Large intestine (tissue), 3 donors: ENCODE measurements at regions not wholly inside any gene's neighbourhood (a gene's known extent, or its start where the extent isn't known, plus 50 kb on each side); places are given as distances from the start of the nearest gene placed in this dataset.

Experiments
- DNase-seq, 2 donors: peaks; one replicate each; pipeline versions ENCODE4 v3.0.0 to v3.0.0-alpha.2; 2013
- H3K27ac ChIP-seq: one replicate; pipeline ENCODE4 v1.5.1; 2013; ENCODE audit warnings: low read length
- H3K27me3 ChIP-seq: 2 replicates; pipeline ENCODE4 v1.6.1; 2013; ENCODE audit warnings: low read length; ENCODE audit not compliant: control insufficient read depth, insufficient read depth
- H3K36me3 ChIP-seq: 2 replicates; pipeline ENCODE4 v1.6.1; 2013; ENCODE audit warnings: low read length; ENCODE audit not compliant: control insufficient read depth, insufficient read depth
- H3K4me1 ChIP-seq: one replicate; pipeline ENCODE4 v1.6.1; 2013; ENCODE audit warnings: low read length; ENCODE audit not compliant: control insufficient read depth, insufficient read depth
- H3K4me3 ChIP-seq: one replicate; pipeline ENCODE4 v1.5.1; 2013; ENCODE audit warnings: low read length
- H3K9me3 ChIP-seq: one replicate; pipeline ENCODE4 v1.6.1; 2013; ENCODE audit warnings: mild to moderate bottlenecking, low read depth, low read length, moderate library complexity; ENCODE audit not compliant: control insufficient read depth
- WGBS: methylation state at CpG from one replicate; pipeline ENCODE4 v1.1.5; 2013; ENCODE audit warnings: low lambda C conversion rate; ENCODE audit not compliant: insufficient coverage; 5-methylcytosine and 5-hydroxymethylcytosine counted together

DNA sequence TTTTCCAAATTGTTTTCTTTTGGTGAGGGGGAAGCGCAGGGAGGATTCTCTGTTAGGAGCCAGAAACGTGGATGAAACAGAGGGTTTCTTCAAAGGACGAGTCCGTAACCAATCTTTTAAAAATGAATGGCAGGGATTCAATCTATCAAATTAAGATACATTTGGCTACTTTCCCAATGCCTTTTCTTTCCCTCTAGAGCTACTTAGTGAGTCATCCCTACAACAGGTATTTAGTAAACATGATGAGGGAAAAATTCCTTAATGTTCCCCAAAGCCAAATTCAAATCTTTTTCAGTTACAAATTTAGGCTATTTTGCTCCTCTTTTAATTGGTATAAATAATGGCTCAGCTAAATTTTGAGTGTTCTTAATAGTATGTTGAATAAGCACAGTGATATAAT lies 366.4 kb upstream of the RIOK2 start:
- H3K27ac ChIP-seq, result no peak overlapping the region
- no peak for DNase-seq
- no peak overlapping the region for H3K4me3 ChIP-seq
- peaks cover 21% of the 10 kb centered on the region for H3K4me1 ChIP-seq
- WGBS, result 100% methylated on average over 3 of the region's 4 CpGs
- no peaks in the 10 kb centered on the region for H3K9me3 ChIP-seq
- H3K27me3 ChIP-seq, result no peaks in the 10 kb centered on the region
- H3K36me3 ChIP-seq, result no peaks in the 10 kb centered on the region

DNA sequence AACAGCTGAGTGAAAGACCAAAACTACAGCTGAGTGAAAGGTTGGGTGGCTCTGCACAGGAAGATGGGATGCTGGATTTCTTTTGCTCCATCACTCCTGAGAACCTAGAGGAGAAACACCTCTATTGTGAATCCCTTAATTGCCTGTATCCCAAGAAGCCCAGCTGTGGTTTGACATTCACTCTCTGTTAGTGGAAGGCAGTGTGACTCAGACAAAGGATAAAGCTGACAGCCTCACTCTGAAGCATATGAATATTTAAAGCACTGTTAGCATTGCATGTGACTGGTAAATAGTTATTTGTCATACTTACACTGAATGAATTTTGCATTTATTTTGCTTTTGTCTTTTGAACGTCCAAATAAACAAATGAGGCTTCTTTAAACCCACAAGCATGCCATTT lies 367.1 kb upstream of the RIOK2 start:
- no peaks in the 10 kb centered on the region for H3K27me3 ChIP-seq
- H3K4me3 ChIP-seq, result no peak overlapping the region
- no peak overlapping the region for H3K27ac ChIP-seq
- peaks cover 21% of the 10 kb centered on the region for H3K4me1 ChIP-seq
- whole genome bisulfite sequencing, result no CpG with 5 or more reads among the region's 1 CpG
- H3K36me3 ChIP-seq, result no peaks in the 10 kb centered on the region
- no peak for DNase-seq
- no peaks in the 10 kb centered on the region for H3K9me3 ChIP-seq

DNA sequence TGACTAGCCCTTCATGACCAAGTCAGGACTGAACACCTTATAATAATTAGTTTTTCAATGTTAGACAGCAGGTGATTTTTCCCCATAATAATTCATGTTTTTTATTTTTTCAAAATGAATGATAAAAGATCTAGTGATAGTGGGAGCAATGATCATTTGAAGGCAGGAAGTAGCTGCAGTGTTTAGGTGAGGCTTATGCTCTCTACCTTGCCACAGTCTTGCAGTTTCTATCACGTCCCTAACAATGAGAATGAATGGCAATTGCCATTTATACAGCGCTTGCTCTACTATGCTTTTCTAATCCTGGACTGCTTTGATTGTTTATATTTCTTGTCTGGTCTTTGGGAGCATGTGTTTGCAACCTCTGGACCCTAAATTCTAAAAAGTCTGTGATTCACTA lies 367.8 kb upstream of the RIOK2 start:
- peaks cover 21% of the 10 kb centered on the region for H3K4me1 ChIP-seq
- DNase-seq, result no peak
- no peak overlapping the region for H3K27ac ChIP-seq
- WGBS, result 46% methylated on average over 2 of the region's 2 CpGs
- no peaks in the 10 kb centered on the region for H3K9me3 ChIP-seq
- no peaks in the 10 kb centered on the region for H3K27me3 ChIP-seq
- no peaks in the 10 kb centered on the region for H3K36me3 ChIP-seq
- H3K4me3 ChIP-seq, result no peak overlapping the region

DNA sequence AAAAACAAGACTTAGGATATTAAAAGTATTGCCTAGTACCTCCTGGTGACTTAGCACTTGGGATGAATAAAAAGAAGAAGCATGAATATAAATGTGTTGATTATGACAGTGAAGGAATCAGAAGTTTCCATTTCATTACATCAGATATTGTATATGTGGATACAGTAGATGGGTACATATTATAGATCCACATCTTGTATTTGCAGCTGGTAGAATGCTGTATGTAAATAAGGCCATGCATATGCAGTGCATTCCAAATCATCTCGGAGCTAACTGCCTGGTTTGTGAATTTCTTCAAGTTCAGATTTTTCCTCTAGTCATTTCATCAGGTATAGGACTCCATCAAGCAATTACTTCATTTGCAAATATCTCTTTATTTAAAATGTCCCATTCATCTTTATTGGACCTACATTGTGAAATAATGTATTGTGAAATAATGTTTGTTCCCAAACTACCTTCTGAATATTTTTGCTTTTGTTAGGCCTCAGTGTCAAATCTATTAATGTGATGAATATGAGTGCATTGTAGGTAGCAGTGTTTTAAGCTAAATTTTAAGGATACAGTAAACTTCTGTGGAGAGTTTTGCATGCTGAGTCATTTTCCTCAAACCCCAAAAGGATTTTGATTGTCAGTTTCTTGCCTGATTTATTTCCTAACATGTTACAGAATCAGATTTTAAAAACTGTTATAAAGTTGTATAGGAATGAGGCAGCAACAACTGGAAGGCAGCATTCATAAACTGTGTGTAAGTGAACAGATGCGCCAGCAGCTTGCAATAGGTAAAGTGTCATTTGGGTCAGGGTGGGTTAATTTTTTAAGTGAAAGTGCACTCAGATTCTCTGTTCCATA lies 370.8 kb upstream of the RIOK2 start:
- H3K36me3 ChIP-seq, result no peaks in the 10 kb centered on the region
- no peaks in the 10 kb centered on the region for H3K27me3 ChIP-seq
- DNase-seq, result no peak
- H3K4me1 ChIP-seq, result peaks cover 6% of the 10 kb centered on the region
- no peaks in the 10 kb centered on the region for H3K9me3 ChIP-seq
- H3K27ac ChIP-seq, result no peak overlapping the region
- no peak overlapping the region for H3K4me3 ChIP-seq
- no CpG with 5 or more reads among the region's 2 CpGs for WGBS

DNA sequence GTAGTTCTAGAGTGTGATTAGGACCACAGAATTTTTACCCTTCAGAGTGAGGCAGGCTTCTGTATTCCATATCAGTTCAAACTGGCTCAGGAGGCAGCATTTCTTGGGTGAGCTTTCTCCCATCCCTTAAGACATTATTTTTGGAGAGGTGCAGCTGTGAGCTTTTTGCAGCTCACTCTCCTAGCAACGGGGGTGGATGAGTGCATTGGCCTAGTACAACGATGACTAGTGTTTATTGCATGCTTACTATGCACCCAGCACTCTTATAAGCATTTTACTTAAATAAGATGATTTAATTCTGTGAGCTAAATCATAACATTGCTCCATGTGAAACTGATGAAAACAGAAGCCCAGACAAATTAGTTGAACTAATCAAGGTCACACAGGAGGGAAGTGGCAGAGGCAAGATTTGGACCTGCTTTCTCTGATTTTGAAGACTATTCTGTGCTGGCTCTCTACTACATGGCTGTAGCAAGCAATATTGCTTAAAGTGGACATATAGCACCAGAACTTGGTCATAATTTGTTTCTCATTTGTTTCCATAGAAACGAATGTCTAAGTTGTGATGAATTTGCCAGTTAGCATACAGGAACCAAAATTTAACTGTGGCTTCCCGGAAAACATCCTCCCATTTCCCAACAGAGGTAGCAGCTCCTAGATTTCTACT lies 372.1 kb upstream of the RIOK2 start:
- H3K36me3 ChIP-seq, result no peaks in the 10 kb centered on the region
- H3K4me1 ChIP-seq, result no peaks in the 10 kb centered on the region
- H3K27me3 ChIP-seq, result no peaks in the 10 kb centered on the region
- WGBS, result 90% methylated on average over 2 of the region's 4 CpGs
- H3K9me3 ChIP-seq, result no peaks in the 10 kb centered on the region
- no peak overlapping the region for H3K27ac ChIP-seq
- H3K4me3 ChIP-seq, result no peak overlapping the region
- no peak for DNase-seq

DNA sequence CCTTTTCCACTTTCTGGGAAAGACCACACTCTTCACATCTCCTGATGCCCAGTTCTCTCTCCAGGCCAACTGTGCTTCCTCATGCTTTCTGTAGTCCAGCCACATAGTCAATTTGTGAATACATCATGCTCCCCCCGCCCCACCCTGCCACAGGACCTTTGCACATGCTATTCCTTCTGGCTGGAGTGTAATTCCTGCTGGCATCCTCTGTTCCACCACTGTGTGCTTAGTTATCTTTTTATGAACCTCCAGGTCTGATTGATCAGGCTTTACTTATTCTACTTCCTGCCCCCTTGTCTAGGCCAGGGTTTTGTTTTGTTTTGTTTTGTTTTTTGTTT lies 372.6 kb upstream of the RIOK2 start:
- no CpG with 5 or more reads among the region's 1 CpG for WGBS
- no peaks in the 10 kb centered on the region for H3K36me3 ChIP-seq
- DNase-seq, result no peak

DNA sequence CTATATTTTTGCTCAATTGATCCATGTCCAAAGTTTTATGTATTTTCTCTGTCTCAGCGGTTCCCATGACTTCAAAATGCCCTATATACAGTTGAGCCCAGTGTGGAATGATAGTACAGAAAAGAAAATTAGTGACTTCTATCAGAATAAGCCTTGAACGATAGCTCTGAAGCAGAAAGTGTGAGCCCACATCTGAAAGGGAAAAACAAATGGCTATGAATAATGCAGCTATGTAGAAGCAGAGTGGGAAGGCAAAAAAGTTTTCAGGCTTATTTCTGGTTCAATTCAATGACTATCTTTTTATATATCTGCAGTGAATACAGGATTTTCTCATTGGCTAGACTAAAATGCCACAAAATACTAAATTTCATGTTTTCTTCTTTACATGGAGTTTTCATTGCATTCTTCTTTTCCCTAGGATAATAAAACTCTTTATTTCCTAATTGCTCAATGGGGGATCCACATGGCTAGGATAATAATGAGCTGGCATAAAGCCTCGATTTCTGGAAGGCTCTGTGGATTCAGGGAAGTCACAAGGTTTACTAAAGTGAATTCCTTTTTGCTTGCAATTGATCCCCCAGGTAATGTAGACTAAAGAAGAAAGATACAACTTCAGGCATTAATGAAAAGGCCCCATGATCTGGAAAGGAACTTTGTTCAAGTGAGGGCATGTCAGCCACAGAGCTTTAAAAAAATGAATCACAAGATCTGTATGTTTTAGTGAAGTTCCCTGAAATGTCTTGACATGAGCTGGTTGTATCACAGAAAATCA lies 377.0 kb upstream of the RIOK2 start:
- no peaks in the 10 kb centered on the region for H3K27me3 ChIP-seq
- H3K9me3 ChIP-seq, result no peaks in the 10 kb centered on the region
- DNase-seq, result no peak
- H3K27ac ChIP-seq, result no peak overlapping the region
- H3K36me3 ChIP-seq, result no peaks in the 10 kb centered on the region
- no peak overlapping the region for H3K4me3 ChIP-seq
- no peaks in the 10 kb centered on the region for H3K4me1 ChIP-seq
- WGBS, result 100% methylated on average over 1 of the region's 3 CpGs

More for the DNA sequence above, 372.6 kb upstream of the RIOK2 start:
- no peaks in the 10 kb centered on the region for H3K4me1 ChIP-seq
- H3K27ac ChIP-seq, result no peak overlapping the region
- H3K4me3 ChIP-seq, result no peak overlapping the region
- H3K27me3 ChIP-seq, result no peaks in the 10 kb centered on the region
- no peaks in the 10 kb centered on the region for H3K9me3 ChIP-seq

DNA sequence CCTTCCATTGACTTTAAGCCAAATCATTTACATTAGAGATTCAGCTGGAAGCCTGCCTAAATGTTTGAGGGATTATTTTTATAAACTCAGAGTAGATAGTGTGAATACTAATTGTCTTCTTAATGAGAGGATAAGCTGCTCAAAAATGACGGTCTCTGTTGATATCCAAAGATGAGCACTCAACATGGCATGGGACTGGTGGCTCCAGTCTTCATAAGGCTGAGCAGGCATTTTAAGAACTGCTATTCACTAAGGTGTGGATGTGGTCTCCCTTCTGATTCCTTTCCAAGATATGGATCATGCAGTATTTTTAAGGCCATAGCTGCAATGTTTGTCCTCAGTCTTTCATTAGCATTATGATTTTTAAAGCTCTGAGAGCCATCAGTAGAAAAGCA lies 377.5 kb upstream of the RIOK2 start:
- no peaks in the 10 kb centered on the region for H3K9me3 ChIP-seq
- no peak for DNase-seq
- no CpG with 5 or more reads among the region's 1 CpG for WGBS
- no peaks in the 10 kb centered on the region for H3K27me3 ChIP-seq
- H3K4me3 ChIP-seq, result no peak overlapping the region
- no peaks in the 10 kb centered on the region for H3K36me3 ChIP-seq
- no peak overlapping the region for H3K27ac ChIP-seq
- no peaks in the 10 kb centered on the region for H3K4me1 ChIP-seq

DNA sequence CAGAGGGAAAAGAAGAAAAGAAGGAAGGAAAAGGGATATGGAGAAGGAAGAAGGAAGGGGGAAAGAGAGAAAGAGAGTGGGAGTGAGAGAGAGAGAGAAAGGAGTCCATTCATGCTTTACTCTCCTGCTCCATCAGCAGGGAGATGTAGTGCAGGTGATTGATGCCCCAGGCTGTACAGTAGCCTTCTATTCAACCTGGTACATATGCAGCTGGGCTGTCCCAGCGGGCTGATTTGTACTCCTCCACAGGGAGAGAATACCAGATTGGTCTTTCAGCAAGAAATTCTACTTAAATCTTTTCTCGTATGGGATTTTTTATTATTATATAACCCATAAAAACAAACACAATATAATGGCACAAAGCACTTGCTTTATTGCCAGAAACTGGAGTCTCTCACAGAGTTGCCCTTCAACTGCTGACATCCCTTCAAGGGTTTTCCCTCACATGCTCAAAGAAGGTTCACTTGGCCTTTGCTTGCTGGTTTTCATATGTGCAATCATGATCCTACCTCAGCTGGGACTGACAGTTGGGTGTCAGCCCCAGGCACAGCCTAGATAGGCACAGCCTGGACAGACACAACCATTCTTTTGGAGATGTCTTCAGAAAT lies 380.1 kb upstream of the RIOK2 start:
- no peaks in the 10 kb centered on the region for H3K36me3 ChIP-seq
- H3K27me3 ChIP-seq, result no peaks in the 10 kb centered on the region
- no peak overlapping the region for H3K4me3 ChIP-seq
- DNase-seq, result no peak
- no peaks in the 10 kb centered on the region for H3K9me3 ChIP-seq
- no CpG with 5 or more reads among the region's 2 CpGs for WGBS
- H3K4me1 ChIP-seq, result no peaks in the 10 kb centered on the region
- H3K27ac ChIP-seq, result no peak overlapping the region

DNA sequence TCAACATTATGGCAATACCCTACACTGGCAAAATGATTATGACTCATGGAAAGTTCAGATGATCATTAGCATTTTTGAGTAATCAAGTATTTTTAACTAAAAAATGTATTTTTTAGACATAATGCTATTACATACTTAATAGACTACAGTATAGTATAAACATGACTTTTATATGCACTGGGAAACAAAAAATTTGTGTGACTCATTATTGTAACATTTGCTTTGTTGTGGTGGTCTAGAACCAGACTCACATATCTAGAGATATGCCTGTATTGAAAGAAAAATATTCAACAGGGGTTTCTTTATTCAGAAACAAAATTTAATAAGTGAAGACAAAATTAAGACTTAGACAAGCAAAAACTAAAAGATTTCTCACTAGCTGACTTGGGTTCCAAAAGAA lies 385.3 kb upstream of the RIOK2 start:
- no peak for DNase-seq
- H3K27ac ChIP-seq, result no peak overlapping the region
- no peaks in the 10 kb centered on the region for H3K36me3 ChIP-seq
- no peaks in the 10 kb centered on the region for H3K4me1 ChIP-seq
- H3K9me3 ChIP-seq, result peaks cover 7% of the 10 kb centered on the region
- no peak overlapping the region for H3K4me3 ChIP-seq
- H3K27me3 ChIP-seq, result no peaks in the 10 kb centered on the region
